ENCODE measurements at regions not wholly inside any gene's neighbourhood (a gene's known extent, or its start where the extent isn't known, plus 50 kb on each side); places are given as distances from the start of the nearest gene placed in this dataset.

DNA sequence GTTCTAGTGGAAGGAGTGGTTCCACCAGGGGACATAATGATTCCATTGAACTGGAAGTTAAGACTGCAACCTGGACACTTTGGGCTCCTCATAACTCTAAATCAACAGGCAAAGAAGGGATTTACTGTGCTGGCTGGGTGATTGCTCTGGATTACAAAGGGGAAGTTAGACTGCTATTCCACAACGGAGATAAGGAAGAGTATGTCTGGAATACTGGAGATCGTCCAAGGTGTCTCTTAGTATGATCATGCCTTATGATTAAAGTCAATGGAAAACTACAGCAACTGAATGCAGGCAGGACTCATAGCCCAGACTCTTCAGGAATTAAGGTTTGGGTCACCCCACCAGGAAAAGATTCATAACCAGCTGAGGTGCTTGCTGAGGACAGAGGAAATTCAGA, 310.6 kb upstream of the MGMT start:
- H3K9ac ChIP-seq (ENCODE audit: low read length), result no peak overlapping the region

DNA sequence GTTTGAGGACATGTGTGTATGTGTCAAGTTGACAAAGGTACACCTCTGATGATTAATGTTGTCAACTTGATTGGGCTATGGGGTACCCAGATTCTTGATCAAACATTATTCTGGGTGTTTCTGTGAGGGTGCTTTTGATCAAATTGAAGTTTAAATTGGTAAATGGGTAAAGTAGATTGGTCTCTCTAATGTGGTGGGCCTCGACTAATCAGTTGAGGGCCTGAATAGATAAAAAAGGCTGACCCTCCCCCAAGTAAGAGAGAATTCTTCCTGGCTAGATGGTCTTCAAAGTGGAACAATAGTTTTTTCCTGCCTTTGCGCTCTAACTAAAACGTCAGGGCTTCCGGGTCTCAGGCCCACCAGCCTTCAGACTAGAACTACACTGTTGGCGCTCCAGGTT, 309.9 kb upstream of the MGMT start:
- Histone ChIP-seq H3K9me3 (ENCODE audit: low read length) (no peaks in the 10 kb centered on the region), H3K79me2 (replicated peaks; ENCODE audit: insufficient read depth, low read length) (no peaks in the 10 kb centered on the region), H3K4me2 (ENCODE audit: low read length) (no peak overlapping the region), H3K36me3 (ENCODE audit: insufficient read depth, low read length) (no peaks in the 10 kb centered on the region), H2AFZ (ENCODE audit: low read depth, low read length) (no peak overlapping the region), H3K9me2 (ENCODE audit: insufficient read depth, low read length) (no peaks in the 10 kb centered on the region), H3K4me3 (ENCODE audit: low read length) (no peak overlapping the region), H3K27me3 (ENCODE audit: insufficient read depth, low read depth, low read length) (no peaks in the 10 kb centered on the region), H3F3A (ENCODE audit: insufficient read depth, low read length, poor library complexity, severe bottlenecking) (no peaks in the 10 kb centered on the region), H3K27ac (ENCODE audit: low read length) (no peak overlapping the region), H4K20me1 (ENCODE audit: insufficient read depth) (no peaks in the 10 kb centered on the region), H3K9ac (ENCODE audit: low read length) (no peak overlapping the region)
- no peak for TF ChIP-seq SMC3 (conservative IDR thresholded peaks at IDR 0.05; ENCODE audit: poor library complexity)
- TF ChIP-seq, protein P1, sequence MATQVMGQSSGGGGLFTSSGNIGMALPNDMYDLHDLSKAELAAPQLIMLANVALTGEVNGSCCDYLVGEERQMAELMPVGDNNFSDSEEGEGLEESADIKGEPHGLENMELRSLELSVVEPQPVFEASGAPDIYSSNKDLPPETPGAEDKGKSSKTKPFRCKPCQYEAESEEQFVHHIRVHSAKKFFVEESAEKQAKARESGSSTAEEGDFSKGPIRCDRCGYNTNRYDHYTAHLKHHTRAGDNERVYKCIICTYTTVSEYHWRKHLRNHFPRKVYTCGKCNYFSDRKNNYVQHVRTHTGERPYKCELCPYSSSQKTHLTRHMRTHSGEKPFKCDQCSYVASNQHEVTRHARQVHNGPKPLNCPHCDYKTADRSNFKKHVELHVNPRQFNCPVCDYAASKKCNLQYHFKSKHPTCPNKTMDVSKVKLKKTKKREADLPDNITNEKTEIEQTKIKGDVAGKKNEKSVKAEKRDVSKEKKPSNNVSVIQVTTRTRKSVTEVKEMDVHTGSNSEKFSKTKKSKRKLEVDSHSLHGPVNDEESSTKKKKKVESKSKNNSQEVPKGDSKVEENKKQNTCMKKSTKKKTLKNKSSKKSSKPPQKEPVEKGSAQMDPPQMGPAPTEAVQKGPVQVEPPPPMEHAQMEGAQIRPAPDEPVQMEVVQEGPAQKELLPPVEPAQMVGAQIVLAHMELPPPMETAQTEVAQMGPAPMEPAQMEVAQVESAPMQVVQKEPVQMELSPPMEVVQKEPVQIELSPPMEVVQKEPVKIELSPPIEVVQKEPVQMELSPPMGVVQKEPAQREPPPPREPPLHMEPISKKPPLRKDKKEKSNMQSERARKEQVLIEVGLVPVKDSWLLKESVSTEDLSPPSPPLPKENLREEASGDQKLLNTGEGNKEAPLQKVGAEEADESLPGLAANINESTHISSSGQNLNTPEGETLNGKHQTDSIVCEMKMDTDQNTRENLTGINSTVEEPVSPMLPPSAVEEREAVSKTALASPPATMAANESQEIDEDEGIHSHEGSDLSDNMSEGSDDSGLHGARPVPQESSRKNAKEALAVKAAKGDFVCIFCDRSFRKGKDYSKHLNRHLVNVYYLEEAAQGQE (IDR thresholded peaks at IDR 0.05; ENCODE audit: borderline replicate concordance), result no peak
- TF ChIP-seq EZH2 (IDR thresholded peaks at IDR 0.05; ENCODE audit: borderline replicate concordance, insufficient read depth, low read length, poor library complexity, severe bottlenecking), result no peak
- no peak for TF ChIP-seq RAD21 (conservative IDR thresholded peaks at IDR 0.05)
- TF ChIP-seq EP300 (conservative IDR thresholded peaks at IDR 0.05; ENCODE audit: poor library complexity, severe bottlenecking), result no peak
- no peak for TF ChIP-seq POLR2AphosphoS5 (IDR thresholded peaks at IDR 0.05)
- no peak for TF ChIP-seq TAF1 (IDR thresholded peaks at IDR 0.05; ENCODE audit: low read depth)
- TF ChIP-seq, protein P2, sequence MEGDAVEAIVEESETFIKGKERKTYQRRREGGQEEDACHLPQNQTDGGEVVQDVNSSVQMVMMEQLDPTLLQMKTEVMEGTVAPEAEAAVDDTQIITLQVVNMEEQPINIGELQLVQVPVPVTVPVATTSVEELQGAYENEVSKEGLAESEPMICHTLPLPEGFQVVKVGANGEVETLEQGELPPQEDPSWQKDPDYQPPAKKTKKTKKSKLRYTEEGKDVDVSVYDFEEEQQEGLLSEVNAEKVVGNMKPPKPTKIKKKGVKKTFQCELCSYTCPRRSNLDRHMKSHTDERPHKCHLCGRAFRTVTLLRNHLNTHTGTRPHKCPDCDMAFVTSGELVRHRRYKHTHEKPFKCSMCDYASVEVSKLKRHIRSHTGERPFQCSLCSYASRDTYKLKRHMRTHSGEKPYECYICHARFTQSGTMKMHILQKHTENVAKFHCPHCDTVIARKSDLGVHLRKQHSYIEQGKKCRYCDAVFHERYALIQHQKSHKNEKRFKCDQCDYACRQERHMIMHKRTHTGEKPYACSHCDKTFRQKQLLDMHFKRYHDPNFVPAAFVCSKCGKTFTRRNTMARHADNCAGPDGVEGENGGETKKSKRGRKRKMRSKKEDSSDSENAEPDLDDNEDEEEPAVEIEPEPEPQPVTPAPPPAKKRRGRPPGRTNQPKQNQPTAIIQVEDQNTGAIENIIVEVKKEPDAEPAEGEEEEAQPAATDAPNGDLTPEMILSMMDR (IDR thresholded peaks at IDR 0.05; ENCODE audit: poor library complexity, severe bottlenecking), result no peak
- no peak for TF ChIP-seq MXI1 (conservative IDR thresholded peaks at IDR 0.05; ENCODE audit: poor library complexity, severe bottlenecking)

More for the DNA sequence above, 310.6 kb upstream of the MGMT start:
- Histone ChIP-seq H3K27me3 (ENCODE audit: insufficient read depth, low read depth, low read length) (no peaks in the 10 kb centered on the region), H4K20me1 (ENCODE audit: insufficient read depth) (no peaks in the 10 kb centered on the region), H3K4me3 (ENCODE audit: low read length) (no peak overlapping the region), H3K27ac (ENCODE audit: low read length) (no peak overlapping the region), H3K79me2 (replicated peaks; ENCODE audit: insufficient read depth, low read length) (no peaks in the 10 kb centered on the region), H3K4me2 (ENCODE audit: low read length) (no peak overlapping the region), H3K9me2 (ENCODE audit: insufficient read depth, low read length) (no peaks in the 10 kb centered on the region), H2AFZ (ENCODE audit: low read depth, low read length) (no peak overlapping the region), H3K9me3 (ENCODE audit: low read length) (no peaks in the 10 kb centered on the region), H3K36me3 (ENCODE audit: insufficient read depth, low read length) (no peaks in the 10 kb centered on the region), H3F3A (ENCODE audit: insufficient read depth, low read length, poor library complexity, severe bottlenecking) (no peaks in the 10 kb centered on the region)
- no peak for TF ChIP-seq RAD21 (conservative IDR thresholded peaks at IDR 0.05)
- TF ChIP-seq, protein P1 (IDR thresholded peaks at IDR 0.05; ENCODE audit: borderline replicate concordance), result no peak
